Endothelial cell (in vitro differentiated cells): ENCODE measurements at regions not wholly inside any gene's neighbourhood (a gene's known extent, or its start where the extent isn't known, plus 50 kb on each side); places are given as distances from the start of the nearest gene placed in this dataset.

Experiments
- DNase-seq: peaks from one replicate; pipeline ENCODE4 v3.0.0; 2021; ENCODE audit warnings: low spot score
- H3K27ac Mint-ChIP-seq: one replicate; pipeline ENCODE4 v1.8.0; 2021; ENCODE audit warnings: mixed read lengths, inconsistent platforms; ENCODE audit not compliant: unreplicated experiment
- H3K27me3 Mint-ChIP-seq: one replicate; pipeline ENCODE4 v1.8.0; 2021; ENCODE audit warnings: mild to moderate bottlenecking, moderate library complexity, mixed read lengths, inconsistent platforms; ENCODE audit not compliant: unreplicated experiment
- H3K36me3 Mint-ChIP-seq: one replicate; pipeline ENCODE4 v1.8.0; 2021; ENCODE audit warnings: mild to moderate bottlenecking, low read depth, mixed read lengths, inconsistent platforms; ENCODE audit not compliant: unreplicated experiment
- H3K4me1 Mint-ChIP-seq: one replicate; pipeline ENCODE4 v1.8.0; 2021; ENCODE audit warnings: mild to moderate bottlenecking, mixed read lengths, inconsistent platforms; ENCODE audit not compliant: unreplicated experiment
- H3K4me3 Mint-ChIP-seq: one replicate; pipeline ENCODE4 v1.8.0; 2021; ENCODE audit warnings: mild to moderate bottlenecking, mixed read lengths, inconsistent platforms; ENCODE audit not compliant: unreplicated experiment
- H3K9me3 Mint-ChIP-seq: one replicate; pipeline ENCODE4 v1.8.0; 2021; ENCODE audit warnings: mixed read lengths, inconsistent platforms; ENCODE audit not compliant: unreplicated experiment
- TF ChIP-seq, protein P1 (sequence below): fragments of 200-600 bp; sonication (generic); IDR thresholded peaks from one replicate; pipeline ENCODE4 v1.5.0; 2021; ENCODE audit warnings: antibody characterized with exemption; ENCODE audit not compliant: unreplicated experiment

DNA sequence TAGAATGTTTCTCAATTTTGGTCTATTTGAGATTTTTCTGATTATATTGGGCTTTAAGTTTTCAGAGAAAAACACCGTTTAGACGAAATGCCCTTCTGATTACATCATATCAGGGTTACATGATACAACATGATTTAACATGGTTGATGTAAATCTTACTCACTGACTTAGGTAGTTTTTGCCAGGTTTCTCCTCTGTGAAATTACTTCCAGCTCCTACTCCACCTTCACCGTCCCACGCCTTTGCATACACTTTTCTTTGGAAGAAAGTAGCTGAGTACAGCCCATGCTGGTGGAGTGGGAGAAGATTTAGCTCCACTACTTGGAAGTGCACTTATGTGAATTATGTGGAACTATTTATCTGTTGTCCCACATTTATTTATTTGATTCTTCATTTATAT lies 433.2 kb upstream of the KLHL1 start:
- no peak for DNase-seq
- H3K27me3 Mint-ChIP-seq, result no peaks in the 10 kb centered on the region
- TF ChIP-seq, protein P1, sequence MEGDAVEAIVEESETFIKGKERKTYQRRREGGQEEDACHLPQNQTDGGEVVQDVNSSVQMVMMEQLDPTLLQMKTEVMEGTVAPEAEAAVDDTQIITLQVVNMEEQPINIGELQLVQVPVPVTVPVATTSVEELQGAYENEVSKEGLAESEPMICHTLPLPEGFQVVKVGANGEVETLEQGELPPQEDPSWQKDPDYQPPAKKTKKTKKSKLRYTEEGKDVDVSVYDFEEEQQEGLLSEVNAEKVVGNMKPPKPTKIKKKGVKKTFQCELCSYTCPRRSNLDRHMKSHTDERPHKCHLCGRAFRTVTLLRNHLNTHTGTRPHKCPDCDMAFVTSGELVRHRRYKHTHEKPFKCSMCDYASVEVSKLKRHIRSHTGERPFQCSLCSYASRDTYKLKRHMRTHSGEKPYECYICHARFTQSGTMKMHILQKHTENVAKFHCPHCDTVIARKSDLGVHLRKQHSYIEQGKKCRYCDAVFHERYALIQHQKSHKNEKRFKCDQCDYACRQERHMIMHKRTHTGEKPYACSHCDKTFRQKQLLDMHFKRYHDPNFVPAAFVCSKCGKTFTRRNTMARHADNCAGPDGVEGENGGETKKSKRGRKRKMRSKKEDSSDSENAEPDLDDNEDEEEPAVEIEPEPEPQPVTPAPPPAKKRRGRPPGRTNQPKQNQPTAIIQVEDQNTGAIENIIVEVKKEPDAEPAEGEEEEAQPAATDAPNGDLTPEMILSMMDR, result no peak
- H3K36me3 Mint-ChIP-seq, result no peaks in the 10 kb centered on the region
- H3K4me1 Mint-ChIP-seq, result no peaks in the 10 kb centered on the region
- H3K4me3 Mint-ChIP-seq, result no peak overlapping the region
- no peaks in the 10 kb centered on the region for H3K9me3 Mint-ChIP-seq
- no peak overlapping the region for H3K27ac Mint-ChIP-seq

DNA sequence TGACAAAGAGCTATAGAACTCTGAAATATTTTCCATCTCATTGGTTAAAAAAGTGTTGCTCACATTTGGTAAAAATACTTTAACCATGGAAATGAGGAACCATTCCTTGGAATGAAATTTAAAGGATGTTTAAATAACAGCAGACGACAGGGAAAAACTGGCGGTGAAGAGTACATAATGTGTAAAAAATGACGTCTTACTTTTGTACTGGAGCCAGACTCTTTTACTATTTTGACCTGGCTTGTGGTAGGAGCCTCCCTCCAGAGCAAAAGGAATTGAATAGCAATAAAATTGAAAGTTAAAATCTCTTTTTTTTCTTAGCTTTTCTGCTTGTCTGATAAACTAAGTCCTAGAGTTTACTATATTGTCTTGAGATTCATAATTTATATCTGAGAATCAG lies 426.2 kb upstream of the KLHL1 start:
- DNase-seq, result no peak
- TF ChIP-seq, protein P1, result no peak
- Mint-ChIP-seq H3K4me3 (no peak overlapping the region), H3K27me3 (no peaks in the 10 kb centered on the region), H3K9me3 (no peaks in the 10 kb centered on the region), H3K27ac (no peak overlapping the region), H3K36me3 (no peaks in the 10 kb centered on the region), H3K4me1 (no peaks in the 10 kb centered on the region)

DNA sequence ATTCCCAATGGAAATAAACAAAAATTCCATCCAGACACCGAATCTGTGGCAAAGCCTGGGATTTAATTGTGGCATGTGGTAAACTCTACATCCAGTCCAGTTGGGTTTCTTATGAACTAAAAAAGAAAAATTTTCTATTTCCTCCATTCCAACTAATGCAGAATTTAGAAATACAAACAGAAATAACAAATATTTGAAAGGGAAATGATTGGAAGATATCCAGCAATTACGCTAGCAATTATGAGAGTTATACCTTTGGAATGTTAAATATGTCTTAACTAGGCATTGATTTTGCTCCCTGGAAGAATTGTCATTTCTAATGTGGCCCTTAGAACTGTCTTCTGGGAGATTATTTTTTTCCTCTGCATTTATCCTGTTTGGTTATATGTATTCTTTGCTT lies 421.4 kb upstream of the KLHL1 start:
- no peak for DNase-seq
- H3K27me3 Mint-ChIP-seq, result no peaks in the 10 kb centered on the region
- TF ChIP-seq, protein P1, result no peak
- no peaks in the 10 kb centered on the region for H3K4me1 Mint-ChIP-seq
- no peak overlapping the region for H3K27ac Mint-ChIP-seq
- no peaks in the 10 kb centered on the region for H3K9me3 Mint-ChIP-seq
- H3K4me3 Mint-ChIP-seq, result no peak overlapping the region
- H3K36me3 Mint-ChIP-seq, result no peaks in the 10 kb centered on the region

DNA sequence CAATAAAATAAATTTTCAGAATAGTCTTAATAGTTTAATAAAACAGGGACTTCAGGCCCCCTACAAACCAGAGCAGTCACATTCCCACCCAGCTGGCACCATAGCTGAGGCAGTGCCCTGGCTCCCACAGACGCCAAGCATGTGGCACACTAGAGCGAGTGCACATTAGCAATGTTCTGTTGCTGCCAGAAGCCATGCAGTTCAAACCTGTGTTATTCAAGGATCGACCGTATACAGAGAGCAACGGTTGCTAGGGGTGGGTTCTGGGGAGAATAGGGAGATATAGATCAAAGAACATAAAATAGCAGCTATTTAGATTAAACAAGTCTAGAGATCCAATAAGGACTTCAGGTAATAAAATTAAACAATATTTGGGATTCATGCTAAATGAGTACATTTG lies 419.3 kb upstream of the KLHL1 start:
- Mint-ChIP-seq H3K9me3 (no peaks in the 10 kb centered on the region), H3K4me3 (no peak overlapping the region), H3K27ac (no peak overlapping the region), H3K4me1 (no peaks in the 10 kb centered on the region), H3K27me3 (no peaks in the 10 kb centered on the region), H3K36me3 (no peaks in the 10 kb centered on the region)
- no peak for DNase-seq
- TF ChIP-seq, protein P1, result no peak

DNA sequence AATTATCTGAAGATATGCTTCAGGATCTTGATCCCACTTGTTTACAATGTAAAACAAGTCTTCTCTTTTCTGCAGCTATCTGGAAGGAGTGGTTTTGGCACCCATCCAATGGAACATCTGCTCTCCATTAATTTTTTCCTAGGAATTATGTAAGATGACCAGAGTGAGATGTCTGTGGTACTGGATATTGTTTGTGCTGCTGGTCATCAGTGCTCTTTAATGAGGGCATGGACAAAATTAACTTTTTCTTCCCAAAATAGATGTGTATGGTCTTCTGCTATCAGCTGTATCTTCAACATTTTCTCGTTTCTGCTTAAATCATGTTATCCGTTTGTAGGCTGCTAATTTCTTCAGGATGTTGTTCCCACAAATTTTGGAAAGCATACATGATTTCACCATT lies 415.4 kb upstream of the KLHL1 start:
- TF ChIP-seq, protein P1, result no peak
- Mint-ChIP-seq H3K36me3 (no peaks in the 10 kb centered on the region), H3K27me3 (no peaks in the 10 kb centered on the region), H3K9me3 (no peaks in the 10 kb centered on the region), H3K27ac (no peak overlapping the region), H3K4me3 (no peak overlapping the region), H3K4me1 (no peaks in the 10 kb centered on the region)
- DNase-seq, result no peak
